Nephron progenitor cell (in vitro differentiated cells): ENCODE measurements at regions not wholly inside any gene's neighbourhood (a gene's known extent, or its start where the extent isn't known, plus 50 kb on each side); places are given as distances from the start of the nearest gene placed in this dataset.
A peak's percentile ranks its signal among the peaks of the same experiment; 100 is the strongest.

Experiments
- DNase-seq: peaks from one replicate; pipeline ENCODE4 v3.0.0; 2021
- H3K27ac Mint-ChIP-seq: 2 replicates; pipeline ENCODE4 v1.8.0; 2021; ENCODE audit warnings: mild to moderate bottlenecking, moderate library complexity, mixed read lengths
- H3K27me3 Mint-ChIP-seq: 2 replicates; pipeline ENCODE4 v1.8.0; 2021; ENCODE audit warnings: mild to moderate bottlenecking, low read depth, mixed read lengths; ENCODE audit not compliant: poor library complexity
- H3K36me3 Mint-ChIP-seq: 2 replicates; pipeline ENCODE4 v1.8.0; 2021; ENCODE audit warnings: low read depth, mixed read lengths
- H3K4me1 Mint-ChIP-seq: 2 replicates; pipeline ENCODE4 v1.8.0; 2021; ENCODE audit warnings: mixed read lengths
- H3K4me3 Mint-ChIP-seq: 2 replicates; pipeline ENCODE4 v1.8.0; 2021; ENCODE audit warnings: mild to moderate bottlenecking, moderate library complexity, mixed read lengths
- H3K9me3 Mint-ChIP-seq: 2 replicates; pipeline ENCODE4 v1.8.0; 2021; ENCODE audit warnings: mild to moderate bottlenecking, moderate library complexity, mixed read lengths
- TF ChIP-seq, protein P1 (sequence below): fragments of 200-600 bp; sonication (generic); IDR thresholded peaks from 2 replicates; pipeline ENCODE4 v1.5.0; 2021; ENCODE audit warnings: antibody characterized with exemption

DNA sequence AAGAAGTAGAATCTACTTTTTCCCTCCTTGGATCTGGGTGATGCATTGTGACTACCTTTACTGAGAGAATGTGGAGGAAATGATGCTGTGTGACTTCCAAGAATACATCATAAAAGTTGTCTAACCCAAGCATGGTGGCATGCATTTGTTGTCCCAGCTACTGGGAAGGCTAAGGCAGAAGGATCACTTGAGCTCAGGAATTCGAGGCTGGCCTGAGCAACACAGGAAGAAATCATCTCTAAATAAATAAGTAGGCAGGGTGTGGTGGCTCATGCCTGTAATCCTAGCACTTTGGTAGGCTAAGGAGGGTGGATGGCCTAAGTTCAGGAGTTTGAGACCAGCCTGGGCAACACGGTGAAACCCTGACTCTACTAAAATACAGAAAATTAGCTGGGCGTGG, 143.2 kb upstream of the VLDLR start:
- peaks cover 3% of the 10 kb centered on the region for H3K9me3 Mint-ChIP-seq
- H3K4me1 Mint-ChIP-seq = peaks cover 31% of the 10 kb centered on the region
- H3K36me3 Mint-ChIP-seq = no peaks in the 10 kb centered on the region
- H3K27me3 Mint-ChIP-seq = peaks cover 3% of the 10 kb centered on the region
- TF ChIP-seq, protein P1, sequence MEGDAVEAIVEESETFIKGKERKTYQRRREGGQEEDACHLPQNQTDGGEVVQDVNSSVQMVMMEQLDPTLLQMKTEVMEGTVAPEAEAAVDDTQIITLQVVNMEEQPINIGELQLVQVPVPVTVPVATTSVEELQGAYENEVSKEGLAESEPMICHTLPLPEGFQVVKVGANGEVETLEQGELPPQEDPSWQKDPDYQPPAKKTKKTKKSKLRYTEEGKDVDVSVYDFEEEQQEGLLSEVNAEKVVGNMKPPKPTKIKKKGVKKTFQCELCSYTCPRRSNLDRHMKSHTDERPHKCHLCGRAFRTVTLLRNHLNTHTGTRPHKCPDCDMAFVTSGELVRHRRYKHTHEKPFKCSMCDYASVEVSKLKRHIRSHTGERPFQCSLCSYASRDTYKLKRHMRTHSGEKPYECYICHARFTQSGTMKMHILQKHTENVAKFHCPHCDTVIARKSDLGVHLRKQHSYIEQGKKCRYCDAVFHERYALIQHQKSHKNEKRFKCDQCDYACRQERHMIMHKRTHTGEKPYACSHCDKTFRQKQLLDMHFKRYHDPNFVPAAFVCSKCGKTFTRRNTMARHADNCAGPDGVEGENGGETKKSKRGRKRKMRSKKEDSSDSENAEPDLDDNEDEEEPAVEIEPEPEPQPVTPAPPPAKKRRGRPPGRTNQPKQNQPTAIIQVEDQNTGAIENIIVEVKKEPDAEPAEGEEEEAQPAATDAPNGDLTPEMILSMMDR = no peak
- H3K27ac Mint-ChIP-seq = no peak overlapping the region
- H3K4me3 Mint-ChIP-seq = no peak overlapping the region
- DNase-seq = no peak

DNA sequence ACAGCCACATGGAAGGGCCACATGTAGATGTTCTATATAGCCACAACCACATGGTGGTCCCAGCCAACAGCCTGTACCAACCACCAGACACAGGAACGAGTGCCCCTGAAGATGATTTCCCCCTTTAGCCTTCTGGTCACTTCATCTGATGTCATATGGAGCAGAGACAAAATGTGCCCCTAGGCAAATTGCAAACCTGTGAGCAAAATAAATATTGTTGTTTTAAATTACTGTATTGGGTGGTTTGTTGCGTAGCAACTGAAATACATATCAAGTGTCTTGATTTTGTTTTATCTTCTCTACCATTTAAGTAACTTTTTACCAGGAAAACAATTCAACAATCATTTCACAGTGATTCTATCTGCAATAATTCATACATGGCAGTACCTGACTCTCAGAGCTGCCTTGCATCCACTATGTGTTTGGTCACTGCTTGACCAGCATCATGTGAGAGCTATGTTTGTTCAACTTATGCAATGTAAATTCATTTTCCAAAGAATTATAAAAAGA, 142.5 kb upstream of the VLDLR start:
- no peak for DNase-seq
- Mint-ChIP-seq H3K27me3 (peaks cover 3% of the 10 kb centered on the region), H3K9me3 (peaks cover 8% of the 10 kb centered on the region), H3K27ac (no peak overlapping the region), H3K4me1 (peaks cover 24% of the 10 kb centered on the region), H3K4me3 (no peak overlapping the region), H3K36me3 (no peaks in the 10 kb centered on the region)
- TF ChIP-seq, protein P1 = no peak

DNA sequence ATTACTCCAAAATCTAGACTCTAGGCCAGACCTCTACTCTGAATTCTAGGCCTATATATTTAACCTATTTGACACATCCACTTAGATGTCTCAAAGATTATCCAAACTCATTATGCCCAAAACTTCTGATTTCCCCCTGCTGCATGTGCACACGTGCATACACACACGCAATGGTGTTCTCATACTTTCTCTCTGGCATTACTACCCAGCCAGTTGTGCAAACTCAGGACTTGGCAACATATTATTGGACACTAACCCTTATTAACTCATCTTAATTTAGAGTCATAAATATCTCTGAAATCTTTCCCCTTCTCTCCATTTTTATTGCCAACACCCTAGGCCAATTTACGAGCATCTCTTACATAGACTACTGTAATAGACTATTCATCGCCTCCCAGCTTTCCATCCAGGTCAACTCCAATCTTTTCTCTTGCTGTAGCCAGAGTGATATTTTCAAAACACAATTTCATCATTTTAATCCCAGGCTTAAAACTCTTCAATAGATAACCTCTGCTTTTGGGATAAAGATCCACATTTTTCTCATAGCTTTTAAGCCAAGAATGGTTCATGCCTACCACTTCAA, 141.2 kb upstream of the VLDLR start:
- no peak overlapping the region for H3K27ac Mint-ChIP-seq
- peaks cover 14% of the 10 kb centered on the region for H3K4me1 Mint-ChIP-seq
- H3K27me3 Mint-ChIP-seq = peaks cover 3% of the 10 kb centered on the region
- DNase-seq = no peak
- TF ChIP-seq, protein P1 = no peak
- H3K9me3 Mint-ChIP-seq = peaks cover 18% of the 10 kb centered on the region
- H3K4me3 Mint-ChIP-seq = no peak overlapping the region
- no peaks in the 10 kb centered on the region for H3K36me3 Mint-ChIP-seq

DNA sequence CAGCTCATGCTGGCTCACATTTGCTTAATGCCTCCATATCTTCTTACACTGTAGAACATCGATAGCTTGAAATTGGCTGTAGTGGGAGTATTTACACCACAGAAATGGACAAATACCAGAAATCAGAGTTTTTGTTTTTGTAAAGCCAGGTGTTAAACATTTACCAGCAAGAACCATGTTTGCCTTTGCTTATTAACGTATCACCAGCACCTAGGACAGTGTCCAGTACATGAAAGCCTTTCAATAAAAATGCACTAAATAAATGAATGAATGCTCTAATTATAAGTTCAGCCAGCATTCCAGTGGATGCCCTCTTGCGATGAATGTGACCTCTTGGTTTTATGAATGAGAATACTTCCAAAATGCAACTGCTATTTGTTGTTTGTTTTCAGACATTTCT, 140.4 kb upstream of the VLDLR start:
- TF ChIP-seq, protein P1 = no peak

DNA sequence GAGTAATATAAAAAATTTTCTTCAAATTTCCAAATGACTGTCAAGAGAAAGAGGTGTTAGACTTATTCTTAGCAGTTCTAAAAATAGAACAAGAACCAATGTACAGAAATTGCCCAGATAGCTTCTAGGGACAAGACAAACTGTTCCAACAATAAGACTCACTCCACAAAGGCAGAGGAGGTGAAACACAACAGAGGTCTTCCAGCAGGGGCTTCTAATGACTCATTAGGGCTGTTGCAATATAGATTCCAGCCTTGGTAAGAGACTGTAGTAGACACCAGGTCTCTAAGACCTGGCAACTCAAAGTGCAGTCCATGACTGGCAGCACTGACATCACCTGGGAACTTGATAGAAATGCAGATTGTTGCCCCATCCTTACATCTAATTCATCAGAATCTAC, 134.6 kb upstream of the VLDLR start:
- Mint-ChIP-seq H3K36me3 (no peaks in the 10 kb centered on the region), H3K27me3 (no peaks in the 10 kb centered on the region), H3K4me3 (no peak overlapping the region), H3K27ac (no peak overlapping the region), H3K9me3 (peaks cover 17% of the 10 kb centered on the region), H3K4me1 (peaks cover 22% of the 10 kb centered on the region)
- no peak for DNase-seq
- TF ChIP-seq, protein P1 = no peak

More for the DNA sequence above, 140.4 kb upstream of the VLDLR start:
- peaks cover 8% of the 10 kb centered on the region for H3K4me1 Mint-ChIP-seq
- H3K27me3 Mint-ChIP-seq = peaks cover 3% of the 10 kb centered on the region
- H3K4me3 Mint-ChIP-seq = no peak overlapping the region
- H3K9me3 Mint-ChIP-seq = peaks cover 20% of the 10 kb centered on the region
- H3K36me3 Mint-ChIP-seq = no peaks in the 10 kb centered on the region
- no peak for DNase-seq
- no peak overlapping the region for H3K27ac Mint-ChIP-seq

DNA sequence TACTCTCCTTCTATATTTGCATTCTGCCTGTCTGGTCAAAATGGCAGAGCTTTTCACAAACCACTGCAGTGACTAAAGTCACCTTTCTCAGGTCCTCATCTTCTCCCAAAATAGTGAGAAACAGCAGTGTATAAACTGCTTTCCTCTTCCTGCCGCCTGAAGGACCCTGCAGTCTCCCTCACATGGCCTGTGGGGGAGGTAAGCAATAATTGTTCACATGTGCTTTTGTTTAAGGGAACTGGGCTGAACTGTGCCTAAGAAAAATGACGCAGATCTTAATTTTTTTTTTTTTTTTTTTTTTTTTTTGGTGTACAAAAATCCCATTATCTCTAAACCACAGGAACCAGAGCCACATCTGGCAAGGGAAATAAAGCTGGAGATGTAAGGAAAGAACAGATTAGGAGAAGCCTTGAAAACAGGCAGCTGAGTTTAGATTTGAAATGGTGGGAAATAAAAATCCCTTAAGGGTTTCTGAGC, 131.7 kb upstream of the VLDLR start:
- TF ChIP-seq, protein P1 = no peak
- no peaks in the 10 kb centered on the region for H3K36me3 Mint-ChIP-seq
- peaks cover 28% of the 10 kb centered on the region for H3K4me1 Mint-ChIP-seq
- H3K9me3 Mint-ChIP-seq = peaks cover 5% of the 10 kb centered on the region
- no peak for DNase-seq
- H3K27ac Mint-ChIP-seq = peak overlapping the region; percentile 14
- no peak overlapping the region for H3K4me3 Mint-ChIP-seq
- H3K27me3 Mint-ChIP-seq = no peaks in the 10 kb centered on the region
